HL-60 (cell line): ENCODE measurements at regions not wholly inside any gene's neighbourhood (a gene's known extent, or its start where the extent isn't known, plus 50 kb on each side); places are given as distances from the start of the nearest gene placed in this dataset.

ENCODE experiments used
- DNase-seq, 2 experiments: peaks; one replicate each; pipeline ENCODE4 v3.0.0-alpha.2; 2010 to 2020; ENCODE audit warnings: low read depth in 1 of 2, low spot score in 1 of 2
- H3K27ac ChIP-seq: fragments of 250-450 bp; sonication (Bioruptor Pico); replicated peaks from 2 replicates; pipeline ENCODE4 v1.5.1; 2020; ENCODE audit warnings: mild to moderate bottlenecking, moderate library complexity
- H3K27me3 ChIP-seq: fragments of 250-450 bp; sonication (Bioruptor Pico); 2 replicates; pipeline ENCODE4 v1.5.1; 2021; ENCODE audit warnings: mild to moderate bottlenecking, moderate library complexity; ENCODE audit not compliant: insufficient read depth, poor library complexity, severe bottlenecking
- H3K4me3 ChIP-seq: replicated peaks from 2 replicates; pipeline ENCODE4 v1.5.1; 2011; ENCODE audit warnings: mild to moderate bottlenecking, control low read depth, low read length; ENCODE audit not compliant: insufficient read depth
- GABPA ChIP-seq: IDR thresholded peaks from 2 replicates; pipeline ENCODE4 v1.6.1; 2012; ENCODE audit warnings: low read depth
- POLR2AphosphoS5 ChIP-seq: IDR thresholded peaks from 2 replicates; pipeline ENCODE4 v1.6.1; 2012; ENCODE audit warnings: low read depth
- SPI1 ChIP-seq: IDR thresholded peaks from 2 replicates; pipeline ENCODE4 v1.6.1; 2012; ENCODE audit warnings: low read depth, mild to moderate bottlenecking, borderline replicate concordance
- TF ChIP-seq, protein P1 (sequence below): IDR thresholded peaks from 2 replicates; pipeline ENCODE4 v1.6.1; 2012; ENCODE audit warnings: low read depth; ENCODE audit not compliant: insufficient replicate concordance
- TF ChIP-seq, protein P2 (sequence below): IDR thresholded peaks from one replicate; pipeline ENCODE4 v1.5.1; 2011; ENCODE audit warnings: low read length, control low read depth, inconsistent platforms; ENCODE audit not compliant: insufficient read depth

GRCh38 chr14:34012978-34013720, 62.3 kb upstream of the EGLN3 start:
- TF ChIP-seq, protein P1, sequence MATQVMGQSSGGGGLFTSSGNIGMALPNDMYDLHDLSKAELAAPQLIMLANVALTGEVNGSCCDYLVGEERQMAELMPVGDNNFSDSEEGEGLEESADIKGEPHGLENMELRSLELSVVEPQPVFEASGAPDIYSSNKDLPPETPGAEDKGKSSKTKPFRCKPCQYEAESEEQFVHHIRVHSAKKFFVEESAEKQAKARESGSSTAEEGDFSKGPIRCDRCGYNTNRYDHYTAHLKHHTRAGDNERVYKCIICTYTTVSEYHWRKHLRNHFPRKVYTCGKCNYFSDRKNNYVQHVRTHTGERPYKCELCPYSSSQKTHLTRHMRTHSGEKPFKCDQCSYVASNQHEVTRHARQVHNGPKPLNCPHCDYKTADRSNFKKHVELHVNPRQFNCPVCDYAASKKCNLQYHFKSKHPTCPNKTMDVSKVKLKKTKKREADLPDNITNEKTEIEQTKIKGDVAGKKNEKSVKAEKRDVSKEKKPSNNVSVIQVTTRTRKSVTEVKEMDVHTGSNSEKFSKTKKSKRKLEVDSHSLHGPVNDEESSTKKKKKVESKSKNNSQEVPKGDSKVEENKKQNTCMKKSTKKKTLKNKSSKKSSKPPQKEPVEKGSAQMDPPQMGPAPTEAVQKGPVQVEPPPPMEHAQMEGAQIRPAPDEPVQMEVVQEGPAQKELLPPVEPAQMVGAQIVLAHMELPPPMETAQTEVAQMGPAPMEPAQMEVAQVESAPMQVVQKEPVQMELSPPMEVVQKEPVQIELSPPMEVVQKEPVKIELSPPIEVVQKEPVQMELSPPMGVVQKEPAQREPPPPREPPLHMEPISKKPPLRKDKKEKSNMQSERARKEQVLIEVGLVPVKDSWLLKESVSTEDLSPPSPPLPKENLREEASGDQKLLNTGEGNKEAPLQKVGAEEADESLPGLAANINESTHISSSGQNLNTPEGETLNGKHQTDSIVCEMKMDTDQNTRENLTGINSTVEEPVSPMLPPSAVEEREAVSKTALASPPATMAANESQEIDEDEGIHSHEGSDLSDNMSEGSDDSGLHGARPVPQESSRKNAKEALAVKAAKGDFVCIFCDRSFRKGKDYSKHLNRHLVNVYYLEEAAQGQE: no peak
- TF ChIP-seq GABPA (no peak), POLR2AphosphoS5 (0 out of 2 replicates have a peak, but pooled peaks have one; percentile 34), SPI1 (peak; percentile 17; the same call in 1 of the 2 replicates)
- TF ChIP-seq, protein P2, sequence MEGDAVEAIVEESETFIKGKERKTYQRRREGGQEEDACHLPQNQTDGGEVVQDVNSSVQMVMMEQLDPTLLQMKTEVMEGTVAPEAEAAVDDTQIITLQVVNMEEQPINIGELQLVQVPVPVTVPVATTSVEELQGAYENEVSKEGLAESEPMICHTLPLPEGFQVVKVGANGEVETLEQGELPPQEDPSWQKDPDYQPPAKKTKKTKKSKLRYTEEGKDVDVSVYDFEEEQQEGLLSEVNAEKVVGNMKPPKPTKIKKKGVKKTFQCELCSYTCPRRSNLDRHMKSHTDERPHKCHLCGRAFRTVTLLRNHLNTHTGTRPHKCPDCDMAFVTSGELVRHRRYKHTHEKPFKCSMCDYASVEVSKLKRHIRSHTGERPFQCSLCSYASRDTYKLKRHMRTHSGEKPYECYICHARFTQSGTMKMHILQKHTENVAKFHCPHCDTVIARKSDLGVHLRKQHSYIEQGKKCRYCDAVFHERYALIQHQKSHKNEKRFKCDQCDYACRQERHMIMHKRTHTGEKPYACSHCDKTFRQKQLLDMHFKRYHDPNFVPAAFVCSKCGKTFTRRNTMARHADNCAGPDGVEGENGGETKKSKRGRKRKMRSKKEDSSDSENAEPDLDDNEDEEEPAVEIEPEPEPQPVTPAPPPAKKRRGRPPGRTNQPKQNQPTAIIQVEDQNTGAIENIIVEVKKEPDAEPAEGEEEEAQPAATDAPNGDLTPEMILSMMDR: no peak
- DNase-seq: peak; percentile 31 to 87
- H3K27me3 ChIP-seq: no peaks in the 10 kb centered on the region
- no peak overlapping the region for H3K4me3 ChIP-seq
- H3K27ac ChIP-seq: peak overlapping the region; percentile 89

GRCh38 chr14:34012369-34012768, 61.5 kb upstream of the EGLN3 start:
- TF ChIP-seq POLR2AphosphoS5 (no peak), SPI1 (no peak), GABPA (no peak)
- TF ChIP-seq, protein P1: no peak
- TF ChIP-seq, protein P2: no peak
- DNase-seq: no peak
- peak overlapping the region; percentile 89 for H3K27ac ChIP-seq
- no peak overlapping the region for H3K4me3 ChIP-seq
- no peaks in the 10 kb centered on the region for H3K27me3 ChIP-seq

- Histone ChIP-seq H3K27me3 (no peaks in the 10 kb centered on the region), H3K27ac (no peak overlapping the region), H3K4me3 (no peak overlapping the region)
- no peak for DNase-seq
- TF ChIP-seq, protein P1: no peak
- TF ChIP-seq GABPA (no peak), POLR2AphosphoS5 (no peak), SPI1 (no peak)
- TF ChIP-seq, protein P2: no peak
Measured at GRCh38 chr14:34009956-34010355, 59.1 kb upstream of the EGLN3 start.
